Endothelial cell of umbilical vein (primary cell): ENCODE measurements at regions not wholly inside any gene's neighbourhood (a gene's known extent, or its start where the extent isn't known, plus 50 kb on each side); places are given as distances from the start of the nearest gene placed in this dataset.
A peak's percentile ranks its signal among the peaks of the same experiment; 100 is the strongest.

Experiments
- BruUV-seq: library from RNA; stranded (reverse); fragments of 400-500 nt; replicated peaks from 2 replicates; lab custom pipeline; 2021; lab: Mats Ljungman, UMichigan
- CTCF ChIA-PET: fragments of 300-600, 350-600 bp; sonication (Branson Sonifier 250); formaldehyde crosslinking; loops from one replicate; lab custom pipeline; 2021; ENCODE audit warnings: antibody characterized with exemption, inconsistent platforms; lab: Charles Lee
- POLR2A ChIA-PET: fragments of 300-600, 350-600 bp; sonication (Branson Sonifier 250); formaldehyde crosslinking; loops from one replicate; lab custom pipeline; 2021; ENCODE audit warnings: antibody characterized with exemption, inconsistent platforms; lab: Charles Lee
- DNase-seq: peaks from one replicate; pipeline ENCODE4 v3.0.0-alpha.2; 2011; ENCODE audit warnings: low read depth, low spot score
- FAIRE-seq: peaks from 2 replicates; lab custom pipeline; 2011; peaks lifted over from hg19 to GRCh38; lab: Jason Lieb, UNC
- H2AFZ ChIP-seq: 2 replicates; pipeline ENCODE4 v1.6.0; 2012; ENCODE audit warnings: low read depth, low read length, control low read depth, inconsistent platforms
- H3K27ac ChIP-seq: 2 replicates; pipeline ENCODE4 v1.5.1; 2011; ENCODE audit warnings: low read depth, mild to moderate bottlenecking, control low read depth, low read length, moderate library complexity; ENCODE audit not compliant: insufficient read depth
- H3K27me3 ChIP-seq, 2 experiments: 2 replicates each; pipeline versions ENCODE4 v1.6.0 to v1.6.1; 2011; ENCODE audit warnings: low read length in 2 of 2, mixed read lengths in 1 of 2; ENCODE audit not compliant: control insufficient read depth in 2 of 2, insufficient read depth in 2 of 2
- H3K36me3 ChIP-seq, 2 experiments: 2 replicates in 1 of 2; 3 replicates in 1 of 2; pipeline ENCODE4 v1.5.1; 2011; ENCODE audit warnings: low read length in 2 of 2, mild to moderate bottlenecking in 1 of 2, moderate library complexity in 1 of 2; ENCODE audit not compliant: control insufficient read depth in 2 of 2, insufficient read depth in 2 of 2; ENCODE audit errors: extremely low read depth in 1 of 2
- H3K4me1 ChIP-seq: 3 replicates; pipeline ENCODE4 v1.5.1; 2011; ENCODE audit warnings: mild to moderate bottlenecking, low read length; ENCODE audit not compliant: control insufficient read depth, insufficient read depth; ENCODE audit errors: extremely low read depth
- H3K4me2 ChIP-seq: 2 replicates; pipeline ENCODE4 v1.6.1; 2011; ENCODE audit warnings: low read length, control low read depth, mixed read lengths; ENCODE audit not compliant: insufficient read depth
- H3K4me3 ChIP-seq, 3 experiments: fragments of 200-600 bp in 1 of 3; sonication (generic), shearing (Covaris generic) in 1 of 3; replicated peaks in 1 of 3; 2 replicates each; pipeline ENCODE4 v1.5.1; 2011 to 2016; ENCODE audit warnings: control low read depth in 3 of 3, low read length in 3 of 3, mild to moderate bottlenecking in 2 of 3, inconsistent platforms in 1 of 3, low read depth in 1 of 3, moderate library complexity in 1 of 3; ENCODE audit not compliant: insufficient read depth in 1 of 3
- H3K79me2 ChIP-seq: 2 replicates; pipeline ENCODE4 v1.6.0; 2012; ENCODE audit warnings: low read length, inconsistent platforms; ENCODE audit not compliant: control insufficient read depth, insufficient read depth
- H3K9ac ChIP-seq: replicated peaks from 2 replicates; pipeline ENCODE3; 2011; ENCODE audit warnings: low read length, control low read depth; ENCODE audit not compliant: insufficient read depth; ENCODE audit errors: extremely low read depth
- H3K9me1 ChIP-seq: replicated peaks from 3 replicates; pipeline ENCODE4 v1.6.0; 2011; ENCODE audit warnings: mild to moderate bottlenecking, low read length; ENCODE audit not compliant: control insufficient read depth, insufficient read depth; ENCODE audit errors: extremely low read depth
- H3K9me3 ChIP-seq: replicated peaks from 2 replicates; pipeline ENCODE4 v1.5.1; 2012; ENCODE audit warnings: low read length, inconsistent platforms; ENCODE audit not compliant: control insufficient read depth, insufficient read depth
- H4K20me1 ChIP-seq: replicated peaks from 2 replicates; pipeline ENCODE3; 2011; ENCODE audit warnings: mild to moderate bottlenecking, low read length; ENCODE audit not compliant: control insufficient read depth, insufficient read depth; ENCODE audit errors: extremely low read depth
- EZH2 ChIP-seq: IDR thresholded peaks from 2 replicates; pipeline ENCODE4 v1.6.1; 2012; ENCODE audit warnings: borderline replicate concordance, low read depth, mild to moderate bottlenecking, moderate library complexity, low read length, inconsistent platforms; ENCODE audit not compliant: severe bottlenecking
- FOS ChIP-seq: IDR thresholded peaks from 2 replicates; pipeline ENCODE4 v1.6.1; 2011; ENCODE audit warnings: mild to moderate bottlenecking, low read length, moderate library complexity, borderline replicate concordance; ENCODE audit not compliant: insufficient read depth
- GATA2 ChIP-seq: IDR thresholded peaks from 2 replicates; pipeline ENCODE4 v1.7.0; 2011; ENCODE audit warnings: low read depth, mild to moderate bottlenecking, moderate library complexity, mixed read lengths, low read length; ENCODE audit not compliant: insufficient read length, insufficient read depth
- JUN ChIP-seq: IDR thresholded peaks from 2 replicates; pipeline ENCODE4 v1.6.1; 2011; ENCODE audit warnings: borderline replicate concordance, low read depth; ENCODE audit not compliant: insufficient read length, insufficient read depth
- MYC ChIP-seq: IDR thresholded peaks from one replicate; pipeline ENCODE4 v1.6.1; 2011; ENCODE audit warnings: mild to moderate bottlenecking, low read depth, low read length
- POLR2A ChIP-seq: IDR thresholded peaks from 2 replicates; pipeline ENCODE4 v1.6.1; 2012; ENCODE audit warnings: low read depth, mild to moderate bottlenecking, control low read depth, low read length
- POLR2AphosphoS5 ChIP-seq: IDR thresholded peaks from 2 replicates; pipeline ENCODE4 v1.6.1; 2012; ENCODE audit warnings: low read depth, mild to moderate bottlenecking, control low read depth, low read length, moderate library complexity; ENCODE audit not compliant: insufficient read depth
- dilution Hi-C: fragments of 300-500 bp; cut with MboI; formaldehyde crosslinking; loops from one replicate; pipeline ENCODE4 v1.15.0; 2019; ENCODE audit warnings: low sequenced_read_pairs; ENCODE audit not compliant: extremely low pct_ligation_motif_present
- intact Hi-C: fragments of 100-400 bp; cut with micrococcal nuclease; formaldehyde crosslinking; loops from one replicate; pipeline ENCODE4 v1.10.0; 2022
- TF ChIP-seq, protein P1 (sequence below): IDR thresholded peaks from 2 replicates; pipeline ENCODE4 v1.6.1; 2011; ENCODE audit not compliant: insufficient read depth, insufficient read length
- TF ChIP-seq, protein P2 (sequence below), 2 donors: IDR thresholded peaks; 1 replicate in 1 of 2; 2 replicates in 1 of 2; pipeline ENCODE4 v1.5.1; 2011; ENCODE audit warnings: low read length in 2 of 2, mild to moderate bottlenecking in 2 of 2, moderate library complexity in 2 of 2, control low read depth in 1 of 2, inconsistent platforms in 1 of 2, low read depth in 1 of 2; ENCODE audit not compliant: insufficient read depth in 1 of 2; ENCODE audit errors: extremely low read depth in 1 of 2

DNA sequence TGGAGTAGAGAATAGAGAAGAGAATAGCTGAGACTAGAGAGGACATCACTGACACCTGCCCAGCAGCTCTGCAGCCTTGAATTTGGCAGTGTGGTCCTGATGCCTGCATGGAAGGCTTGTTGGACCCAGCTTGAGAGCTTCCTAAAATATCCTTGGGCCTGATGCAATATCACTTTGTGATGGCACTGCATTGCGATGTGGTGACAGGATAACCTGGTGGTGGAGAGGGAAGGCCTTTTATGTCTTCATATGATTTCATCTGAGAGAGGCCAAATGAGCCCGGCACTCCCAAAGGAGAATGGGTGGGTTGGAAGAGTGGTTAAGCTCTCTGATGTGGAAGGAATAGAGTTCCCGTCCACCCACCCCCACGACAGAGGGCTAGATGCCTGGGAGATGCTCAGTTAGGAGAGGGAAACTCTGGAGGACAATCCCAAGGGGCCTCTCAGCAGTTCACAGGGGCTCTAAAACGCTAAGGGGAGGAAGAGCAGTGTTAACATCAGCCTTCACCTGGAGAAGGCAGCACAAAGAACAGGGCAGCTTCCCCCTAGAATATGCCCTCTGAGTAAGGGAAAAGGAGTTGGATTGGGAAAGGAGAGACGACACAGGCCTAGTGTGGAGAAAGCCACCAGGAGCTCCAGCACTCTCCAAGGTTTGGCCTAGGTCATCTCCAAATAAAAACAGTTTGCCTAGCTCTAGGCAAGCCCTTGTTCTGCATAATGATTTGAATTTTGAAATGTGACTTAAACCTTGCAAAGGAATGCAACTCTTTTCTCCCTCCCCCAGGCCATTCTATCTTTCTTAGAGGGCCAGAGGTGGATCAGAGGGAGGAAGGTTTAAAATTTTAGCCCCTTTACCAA lies 99.8 kb upstream of the SSBP2 start:
- no peak for DNase-seq
- H3K27me3 ChIP-seq = no peaks in the 10 kb centered on the region
- CTCF ChIA-PET = interaction anchor here (0.7 to 5.7 kb wide), 17 partner anchors 10 to 425 kb away, joined by 3 to 89 read pairs (median 7); partner anchors contain the start of gene SSBP2
- no peak overlapping the region for H3K9ac ChIP-seq
- no peak overlapping the region for H3K27ac ChIP-seq
- H3K79me2 ChIP-seq = no peaks in the 10 kb centered on the region
- H3K4me3 ChIP-seq = peak overlapping the region in 1 of 3 experiments; percentile 54
- H4K20me1 ChIP-seq = no peaks in the 10 kb centered on the region
- dilution Hi-C loops (no loop called here), intact Hi-C loops (loop anchor here (1.0 to 5.0 kb wide), 9 partner anchors 63 to 548 kb away; partner anchors contain the start of genes SSBP2 and ZCCHC9)
- POLR2A ChIA-PET = interaction anchor here (1.7 kb wide), 1 partner anchor 100 kb away, joined by 37 read pairs; the partner anchor contains the start of gene SSBP2
- H2AFZ ChIP-seq = peak overlapping the region; percentile 92
- no peaks in the 10 kb centered on the region for H3K9me3 ChIP-seq
- H3K36me3 ChIP-seq = no peaks in the 10 kb centered on the region
- TF ChIP-seq GATA2 (no peak), MYC (no peak), FOS (no peak), POLR2AphosphoS5 (no peak), POLR2A (no peak), JUN (no peak), EZH2 (no peak)
- TF ChIP-seq, protein P1, sequence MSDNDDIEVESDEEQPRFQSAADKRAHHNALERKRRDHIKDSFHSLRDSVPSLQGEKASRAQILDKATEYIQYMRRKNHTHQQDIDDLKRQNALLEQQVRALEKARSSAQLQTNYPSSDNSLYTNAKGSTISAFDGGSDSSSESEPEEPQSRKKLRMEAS = no peak
- TF ChIP-seq, protein P2, sequence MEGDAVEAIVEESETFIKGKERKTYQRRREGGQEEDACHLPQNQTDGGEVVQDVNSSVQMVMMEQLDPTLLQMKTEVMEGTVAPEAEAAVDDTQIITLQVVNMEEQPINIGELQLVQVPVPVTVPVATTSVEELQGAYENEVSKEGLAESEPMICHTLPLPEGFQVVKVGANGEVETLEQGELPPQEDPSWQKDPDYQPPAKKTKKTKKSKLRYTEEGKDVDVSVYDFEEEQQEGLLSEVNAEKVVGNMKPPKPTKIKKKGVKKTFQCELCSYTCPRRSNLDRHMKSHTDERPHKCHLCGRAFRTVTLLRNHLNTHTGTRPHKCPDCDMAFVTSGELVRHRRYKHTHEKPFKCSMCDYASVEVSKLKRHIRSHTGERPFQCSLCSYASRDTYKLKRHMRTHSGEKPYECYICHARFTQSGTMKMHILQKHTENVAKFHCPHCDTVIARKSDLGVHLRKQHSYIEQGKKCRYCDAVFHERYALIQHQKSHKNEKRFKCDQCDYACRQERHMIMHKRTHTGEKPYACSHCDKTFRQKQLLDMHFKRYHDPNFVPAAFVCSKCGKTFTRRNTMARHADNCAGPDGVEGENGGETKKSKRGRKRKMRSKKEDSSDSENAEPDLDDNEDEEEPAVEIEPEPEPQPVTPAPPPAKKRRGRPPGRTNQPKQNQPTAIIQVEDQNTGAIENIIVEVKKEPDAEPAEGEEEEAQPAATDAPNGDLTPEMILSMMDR (IDR thresholded peaks at IDR 0.05; ENCODE audit: extremely low read depth in 1 of 2, insufficient read depth in 1 of 2, low read depth in 1 of 2, low read length in 2 of 2) = no peak
- H3K4me1 ChIP-seq = peaks cover 10% of the 10 kb centered on the region
- BruUV-seq = no TSS peak
- peak overlapping the region; percentile 73 for H3K4me2 ChIP-seq
- FAIRE-seq = no peak
- no peaks in the 10 kb centered on the region for H3K9me1 ChIP-seq
